ENCODE measurements at regions not wholly inside any gene's neighbourhood (a gene's known extent, or its start where the extent isn't known, plus 50 kb on each side); places are given as distances from the start of the nearest gene placed in this dataset.

DNA sequence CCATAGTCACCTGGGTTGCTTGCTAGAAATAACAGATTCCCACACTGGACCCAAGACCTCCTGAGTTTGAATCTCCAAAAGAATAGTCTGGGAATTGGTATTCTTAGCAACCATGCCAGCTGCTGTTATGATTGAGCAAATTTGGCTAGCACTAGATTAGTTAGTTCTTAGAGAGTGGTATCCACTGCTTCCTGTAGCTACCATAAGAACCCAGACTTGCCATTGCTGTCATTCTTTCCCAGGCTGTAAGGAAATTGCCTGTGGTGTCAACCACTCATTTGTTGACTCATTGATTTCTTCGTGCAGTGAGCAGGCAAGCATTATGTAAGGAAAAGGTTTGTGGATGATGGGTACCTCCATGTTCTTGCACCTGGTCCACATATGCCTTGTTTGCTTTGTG, 201.8 kb upstream of the RGS6 start:
- no peaks in the 10 kb centered on the region for H3K23me2 ChIP-seq (ENCODE audit: insufficient read length, low read depth, low read length, poor library complexity, severe bottlenecking)
- no peak overlapping the region for H3K4me2 ChIP-seq (ENCODE audit: insufficient read depth, insufficient read length, low read length)
- H3T11ph ChIP-seq (ENCODE audit: low read length), result no peak overlapping the region
- no peak overlapping the region for H2AFZ ChIP-seq (ENCODE audit: low read length)
- TF ChIP-seq, protein P1, sequence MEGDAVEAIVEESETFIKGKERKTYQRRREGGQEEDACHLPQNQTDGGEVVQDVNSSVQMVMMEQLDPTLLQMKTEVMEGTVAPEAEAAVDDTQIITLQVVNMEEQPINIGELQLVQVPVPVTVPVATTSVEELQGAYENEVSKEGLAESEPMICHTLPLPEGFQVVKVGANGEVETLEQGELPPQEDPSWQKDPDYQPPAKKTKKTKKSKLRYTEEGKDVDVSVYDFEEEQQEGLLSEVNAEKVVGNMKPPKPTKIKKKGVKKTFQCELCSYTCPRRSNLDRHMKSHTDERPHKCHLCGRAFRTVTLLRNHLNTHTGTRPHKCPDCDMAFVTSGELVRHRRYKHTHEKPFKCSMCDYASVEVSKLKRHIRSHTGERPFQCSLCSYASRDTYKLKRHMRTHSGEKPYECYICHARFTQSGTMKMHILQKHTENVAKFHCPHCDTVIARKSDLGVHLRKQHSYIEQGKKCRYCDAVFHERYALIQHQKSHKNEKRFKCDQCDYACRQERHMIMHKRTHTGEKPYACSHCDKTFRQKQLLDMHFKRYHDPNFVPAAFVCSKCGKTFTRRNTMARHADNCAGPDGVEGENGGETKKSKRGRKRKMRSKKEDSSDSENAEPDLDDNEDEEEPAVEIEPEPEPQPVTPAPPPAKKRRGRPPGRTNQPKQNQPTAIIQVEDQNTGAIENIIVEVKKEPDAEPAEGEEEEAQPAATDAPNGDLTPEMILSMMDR (conservative IDR thresholded peaks at IDR 0.05), result no peak
- no peak overlapping the region for H4K91ac ChIP-seq (ENCODE audit: insufficient read length, low read depth, low read length)
- H4K8ac ChIP-seq (replicated peaks; ENCODE audit: insufficient read length, low read depth, low read length), result no peak overlapping the region
- H3K4ac ChIP-seq (ENCODE audit: low read depth, low read length), result no peak overlapping the region
- no peaks in the 10 kb centered on the region for H3K9me3 ChIP-seq (ENCODE audit: control insufficient read depth, low read depth, low read length)
- H3K4me1 ChIP-seq (ENCODE audit: insufficient read depth, low read length), result no peaks in the 10 kb centered on the region
- H3K36me3 Mint-ChIP-seq (ENCODE audit: insufficient read depth in 1 of 3, low read depth in 3 of 3), result peaks cover 27 to 59% (median 50%) of the 10 kb centered on the region in 3 experiments
- no peak for DNase-seq
- no peaks in the 10 kb centered on the region for H3K27me3 ChIP-seq (ENCODE audit: insufficient read depth, low read length)
- H2BK15ac ChIP-seq (ENCODE audit: low read depth, low read length), result no peak overlapping the region
- H3K79me2 ChIP-seq (ENCODE audit: insufficient read depth, low read length), result no peaks in the 10 kb centered on the region
- no peaks in the 10 kb centered on the region for H3K9me3 Mint-ChIP-seq
- H4K5ac ChIP-seq (ENCODE audit: insufficient read length, low read depth, low read length), result no peak overlapping the region
- no peak overlapping the region for H2BK120ac ChIP-seq (ENCODE audit: low read depth, low read length, poor library complexity, severe bottlenecking)
- no peak overlapping the region for H2BK20ac ChIP-seq (ENCODE audit: low read depth, low read length, poor library complexity, severe bottlenecking)
- H3K23ac ChIP-seq (ENCODE audit: insufficient read length, low read depth, low read length), result no peak overlapping the region
- no peak overlapping the region for H3K14ac ChIP-seq (ENCODE audit: insufficient read depth, low read length)
- H3K27ac ChIP-seq (ENCODE audit: insufficient read length, low read depth, low read length), result no peak overlapping the region
- peak overlapping the region in 1 of 3 experiments; percentile 74; a peak in 1 of 7 replicates for H3K27ac Mint-ChIP-seq
- H3K4me1 Mint-ChIP-seq, result no peaks in the 10 kb centered on the region
- no peaks in the 10 kb centered on the region for H3K79me1 ChIP-seq (ENCODE audit: insufficient read depth, low read depth, low read length, poor library complexity, severe bottlenecking)
- no peak overlapping the region for H2AK5ac ChIP-seq (ENCODE audit: insufficient read length, low read length)
- no peak overlapping the region for H3K56ac ChIP-seq (ENCODE audit: insufficient read length, low read depth, low read length)
- no peak overlapping the region for H3K9ac ChIP-seq (ENCODE audit: extremely low read depth, insufficient read length, low read length)
- no peaks in the 10 kb centered on the region; the same call in 1 of the 2 replicates for H3K27me3 Mint-ChIP-seq (ENCODE audit: low read depth)
- no peak overlapping the region for H2BK12ac ChIP-seq (ENCODE audit: insufficient read length, low read depth, low read length)
- no peak overlapping the region for H3K4me3 Mint-ChIP-seq
- H4K20me1 ChIP-seq (ENCODE audit: control insufficient read depth, insufficient read depth, insufficient read length), result no peaks in the 10 kb centered on the region
- WGBS (ENCODE audit: extremely low coverage, insufficient read length, low lambda C conversion rate), result no CpG with 5 or more reads among the region's 1 CpG
- no peak overlapping the region for H2BK5ac ChIP-seq (ENCODE audit: insufficient read length, low read length)
- no peak overlapping the region for H3K18ac ChIP-seq (ENCODE audit: insufficient read length, low read depth, low read length)
